ENCODE measurements at regions not wholly inside any gene's neighbourhood (a gene's known extent, or its start where the extent isn't known, plus 50 kb on each side); places are given as distances from the start of the nearest gene placed in this dataset.
A peak's percentile ranks its signal among the peaks of the same experiment; 100 is the strongest.
"Not testable (repeated sequence)": the region's sequence is repeated elsewhere in the genome, so short reads cannot be mapped to it uniquely, and the experiment has no call there.

GRCh38 chr16:87216841-87217275 is 100.3 kb downstream of the C16orf95 start:
- Histone ChIP-seq H3K4me3 (peak overlapping the region in 2 of 3 donors; percentile 3 to 11), H3K27me3 (no peaks in the 10 kb centered on the region), H3K36me3 (no peaks in the 10 kb centered on the region), H3K9me3 (no peaks in the 10 kb centered on the region), H3K4me1 (no peaks in the 10 kb centered on the region), H3K27ac (no peak overlapping the region)
- TF ChIP-seq POLR2A (IDR thresholded peaks at IDR 0.05) (no peak), CTCF (IDR thresholded peaks at IDR 0.05) (no peak), POLR2AphosphoS5 (IDR thresholded peaks at IDR 0.05) (no peak)
- intact Hi-C loops (cut with DNase I; ENCODE audit: low total_unique reads), result no loop called here
- DNase-seq (ENCODE audit: low spot score in 2 of 2), result no peak

GRCh38 chr16:87217802-87218201 is 99.4 kb downstream of the C16orf95 start:
- intact Hi-C loops (cut with DNase I; ENCODE audit: low total_unique reads), result not testable (repeated sequence)

GRCh38 chr16:87218281-87219055 is 98.7 kb downstream of the C16orf95 start:
- intact Hi-C loops (cut with DNase I; ENCODE audit: low total_unique reads), result no loop called here
- no peak for DNase-seq (ENCODE audit: low spot score in 2 of 2)
- TF ChIP-seq POLR2AphosphoS5 (IDR thresholded peaks at IDR 0.05) (no peak), CTCF (IDR thresholded peaks at IDR 0.05) (no peak), POLR2A (IDR thresholded peaks at IDR 0.05) (no peak)
- Histone ChIP-seq H3K4me1 (no peaks in the 10 kb centered on the region), H3K9me3 (no peaks in the 10 kb centered on the region), H3K4me3 (no peak overlapping the region), H3K27ac (no peak overlapping the region), H3K27me3 (no peaks in the 10 kb centered on the region), H3K36me3 (no peaks in the 10 kb centered on the region)

More at GRCh38 chr16:87217802-87218201, 99.4 kb downstream of the C16orf95 start:
- H3K9me3 ChIP-seq; H3K36me3 ChIP-seq; H3K27ac ChIP-seq; H3K4me1 ChIP-seq; H3K4me3 ChIP-seq; H3K27me3 ChIP-seq; DNase-seq (ENCODE audit: low spot score in 2 of 2): not testable (repeated sequence)

GRCh38 chr16:87219287-87219909 is 97.8 kb downstream of the C16orf95 start:
- Histone ChIP-seq H3K27me3 (no peaks in the 10 kb centered on the region), H3K4me3 (no peak overlapping the region), H3K9me3 (no peaks in the 10 kb centered on the region), H3K4me1 (no peaks in the 10 kb centered on the region), H3K36me3 (no peaks in the 10 kb centered on the region), H3K27ac (no peak overlapping the region)
- no peak for DNase-seq (ENCODE audit: low spot score in 2 of 2)
- intact Hi-C loops (cut with DNase I; ENCODE audit: low total_unique reads), result no loop called here
- TF ChIP-seq POLR2A (IDR thresholded peaks at IDR 0.05) (no peak), CTCF (IDR thresholded peaks at IDR 0.05) (no peak), POLR2AphosphoS5 (IDR thresholded peaks at IDR 0.05) (no peak)

DNA sequence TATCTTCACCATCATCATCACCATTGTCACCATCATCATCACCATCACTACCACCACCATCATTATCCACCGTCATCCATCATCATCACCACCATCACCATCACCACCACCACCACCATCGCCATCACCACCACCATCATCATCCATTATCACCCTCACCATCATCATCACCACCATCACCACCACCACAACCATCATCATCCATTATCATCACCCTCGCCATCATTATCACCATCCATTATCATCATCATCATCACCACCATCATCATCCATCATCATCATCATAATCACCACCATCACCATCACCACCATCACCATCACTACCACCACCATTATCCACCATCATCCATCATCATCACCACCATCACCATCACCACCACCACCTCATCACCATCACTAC is 95.6 kb downstream of the C16orf95 start:
- no peak overlapping the region for H3K4me3 ChIP-seq
- intact Hi-C loops (cut with DNase I; ENCODE audit: low total_unique reads), result no loop called here
- H3K27me3 ChIP-seq, result no peaks in the 10 kb centered on the region
- TF ChIP-seq POLR2AphosphoS5 (IDR thresholded peaks at IDR 0.05), result no peak
- no peak for TF ChIP-seq CTCF (IDR thresholded peaks at IDR 0.05)
- no peak for TF ChIP-seq POLR2A (IDR thresholded peaks at IDR 0.05)
- H3K36me3 ChIP-seq, result no peaks in the 10 kb centered on the region
- no peaks in the 10 kb centered on the region for H3K4me1 ChIP-seq
- H3K27ac ChIP-seq, result no peak overlapping the region
- H3K9me3 ChIP-seq, result no peaks in the 10 kb centered on the region
- no peak for DNase-seq (ENCODE audit: low spot score in 2 of 2)
